Muscle of leg (tissue), 3 donors: ENCODE measurements at regions not wholly inside any gene's neighbourhood (a gene's known extent, or its start where the extent isn't known, plus 50 kb on each side); places are given as distances from the start of the nearest gene placed in this dataset.
"Not testable (repeated sequence)": the region's sequence is repeated elsewhere in the genome, so short reads cannot be mapped to it uniquely, and the experiment has no call there.

Experiments
- DNase-seq: peaks from one replicate; pipeline ENCODE4 v3.0.0; 2013
- H3K27ac ChIP-seq: one replicate; pipeline ENCODE4 v1.5.1; 2013; ENCODE audit warnings: mild to moderate bottlenecking, low read length, control low read depth
- H3K27me3 ChIP-seq: one replicate; pipeline ENCODE4 v1.6.1; 2013; ENCODE audit warnings: low read length; ENCODE audit not compliant: control insufficient read depth, insufficient read depth
- H3K36me3 ChIP-seq: one replicate; pipeline ENCODE4 v1.6.1; 2013; ENCODE audit warnings: low read length; ENCODE audit not compliant: control insufficient read depth, insufficient read depth
- H3K4me1 ChIP-seq: one replicate; pipeline ENCODE4 v1.6.1; 2013; ENCODE audit warnings: low read length; ENCODE audit not compliant: control insufficient read depth, insufficient read depth
- H3K4me3 ChIP-seq: one replicate; pipeline ENCODE4 v1.5.1; 2013; ENCODE audit warnings: low read length, control low read depth
- H3K9me3 ChIP-seq: replicated peaks from 2 replicates; pipeline ENCODE4 v1.6.1; 2013; ENCODE audit warnings: low read depth, low read length; ENCODE audit not compliant: control insufficient read depth
- WGBS: methylation state at CpG from one replicate; pipeline ENCODE4 v1.1.5; 2013; ENCODE audit warnings: missing lambda C conversion rate; ENCODE audit not compliant: insufficient coverage; 5-methylcytosine and 5-hydroxymethylcytosine counted together

DNA sequence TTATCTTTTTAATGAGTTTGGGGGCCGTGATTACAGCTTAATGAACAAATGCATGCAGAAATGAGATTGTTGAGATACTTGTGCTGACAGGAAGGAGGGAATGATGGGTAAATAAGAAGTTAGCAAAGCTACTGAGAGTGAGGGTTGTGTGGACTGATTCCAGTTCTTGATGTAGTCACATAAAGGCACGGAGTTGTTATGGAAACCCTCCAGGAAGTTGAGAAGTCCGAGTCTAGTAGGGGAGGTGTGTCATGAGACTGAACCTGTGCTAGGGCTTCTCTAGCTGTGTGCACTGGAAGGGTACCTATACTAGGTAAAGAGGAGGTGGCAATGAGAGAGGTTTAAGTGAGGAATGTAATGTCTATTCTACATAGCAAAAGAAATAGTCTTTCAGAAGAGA, 475.7 kb downstream of the USP25 start:
- H3K36me3 ChIP-seq: no peaks in the 10 kb centered on the region
- DNase-seq: no peak
- no peak overlapping the region for H3K27ac ChIP-seq
- WGBS: 85% methylated on average over 3 of the region's 3 CpGs
- no peaks in the 10 kb centered on the region for H3K27me3 ChIP-seq
- no peaks in the 10 kb centered on the region for H3K4me1 ChIP-seq
- no peaks in the 10 kb centered on the region for H3K9me3 ChIP-seq
- H3K4me3 ChIP-seq: no peak overlapping the region

DNA sequence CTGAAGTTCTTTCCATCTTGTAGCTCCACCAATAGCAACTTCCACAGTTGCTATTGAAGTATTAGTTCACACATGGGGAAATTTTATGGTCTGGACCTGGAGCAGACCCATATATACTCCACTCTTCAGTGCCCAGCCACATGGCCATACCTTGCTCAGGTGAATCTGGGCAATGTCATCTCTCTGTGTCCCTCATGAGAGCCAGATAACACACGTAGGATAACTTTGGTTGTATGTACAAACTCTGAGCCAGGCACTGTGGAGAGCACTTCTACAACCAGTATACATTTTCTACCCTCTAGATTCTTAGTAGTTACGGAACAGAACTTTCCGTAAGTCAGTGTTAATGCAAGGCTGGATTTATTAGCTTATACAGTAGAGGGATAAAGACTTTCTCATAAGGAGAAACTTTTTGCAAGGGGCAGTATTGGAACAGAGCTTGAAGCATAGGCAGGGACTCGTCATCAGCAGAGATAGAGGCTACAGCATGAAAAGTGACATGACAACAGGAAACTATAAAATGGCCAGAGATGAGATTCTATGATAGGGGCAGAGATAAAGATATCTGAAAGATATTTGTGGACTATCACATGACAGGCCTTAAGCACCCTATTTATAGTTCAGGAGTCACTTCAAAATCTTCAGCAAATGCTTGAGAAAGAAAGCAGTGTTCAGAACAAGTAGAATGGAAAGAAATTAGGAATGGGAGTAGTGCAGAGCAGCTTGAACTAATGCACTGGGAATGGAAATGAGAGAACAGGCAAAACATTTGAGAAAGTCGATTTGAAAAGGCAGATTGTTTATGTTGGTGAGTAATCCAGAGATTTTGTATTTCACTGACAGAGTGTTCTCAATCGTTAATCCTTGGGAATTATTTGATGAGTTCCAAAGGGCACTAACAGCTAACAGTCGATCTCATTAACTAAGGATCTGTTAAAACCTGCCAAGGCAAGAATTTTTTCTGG, 481.8 kb downstream of the USP25 start:
- peaks cover 2% of the 10 kb centered on the region for H3K4me1 ChIP-seq
- peak; percentile 49 for DNase-seq

DNA sequence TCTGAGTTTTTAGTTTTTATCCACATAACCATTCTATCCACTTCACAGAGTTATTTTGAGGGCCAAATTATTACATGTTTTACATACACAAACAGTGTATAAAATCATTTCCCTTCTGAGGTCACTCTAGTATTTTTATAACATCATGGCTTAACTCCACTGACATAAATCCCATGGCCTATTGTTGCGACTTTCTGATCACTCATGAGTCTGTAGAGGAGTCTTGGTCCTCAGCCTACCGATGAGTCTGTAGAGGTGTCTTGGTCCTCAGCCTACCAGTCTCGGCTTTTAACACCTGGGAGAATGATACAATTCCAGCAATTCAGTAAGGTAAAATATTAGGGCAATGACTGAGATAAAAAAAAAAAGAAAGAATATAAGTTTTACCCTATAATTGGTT, 483.7 kb downstream of the USP25 start:
- no peak overlapping the region for H3K27ac ChIP-seq
- peaks cover 2% of the 10 kb centered on the region for H3K4me1 ChIP-seq
- no peaks in the 10 kb centered on the region for H3K36me3 ChIP-seq
- no peaks in the 10 kb centered on the region for H3K27me3 ChIP-seq
- no CpG with 5 or more reads among the region's 3 CpGs for WGBS
- DNase-seq: no peak
- no peaks in the 10 kb centered on the region for H3K9me3 ChIP-seq
- H3K4me3 ChIP-seq: no peak overlapping the region

More for the DNA sequence above, 481.8 kb downstream of the USP25 start:
- peak overlapping the region; percentile 6 for H3K4me3 ChIP-seq
- whole genome bisulfite sequencing: 55% methylated on average over 4 of the region's 7 CpGs
- H3K27ac ChIP-seq: peak overlapping the region; percentile 74
- H3K9me3 ChIP-seq: no peaks in the 10 kb centered on the region
- no peaks in the 10 kb centered on the region for H3K36me3 ChIP-seq
- no peaks in the 10 kb centered on the region for H3K27me3 ChIP-seq

DNA sequence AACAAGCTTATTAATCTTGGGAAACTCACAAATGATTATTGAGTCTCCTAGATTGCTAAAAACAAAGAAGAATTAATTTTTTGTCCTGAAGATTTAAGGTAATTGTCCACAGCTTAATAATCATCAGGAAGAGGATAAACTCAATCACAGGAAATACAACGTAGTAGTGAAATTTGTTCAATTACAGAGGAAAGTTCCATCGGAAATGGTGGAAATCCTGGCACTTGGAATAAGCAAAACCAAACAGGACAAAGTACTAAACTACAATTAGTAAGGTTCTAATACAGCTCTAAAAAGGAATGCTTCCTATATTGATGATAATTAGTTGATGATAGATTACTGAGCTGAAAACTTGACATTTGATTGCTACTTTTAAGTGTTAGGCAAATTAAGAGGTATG, 485.4 kb downstream of the USP25 start:
- Histone ChIP-seq H3K36me3 (peaks cover 3% of the 10 kb centered on the region), H3K27ac (no peak overlapping the region), H3K27me3 (no peaks in the 10 kb centered on the region), H3K4me3 (no peak overlapping the region), H3K9me3 (no peaks in the 10 kb centered on the region), H3K4me1 (peaks cover 2% of the 10 kb centered on the region)
- DNase-seq: no peak
- WGBS: no CpG with 5 or more reads among the region's 2 CpGs

DNA sequence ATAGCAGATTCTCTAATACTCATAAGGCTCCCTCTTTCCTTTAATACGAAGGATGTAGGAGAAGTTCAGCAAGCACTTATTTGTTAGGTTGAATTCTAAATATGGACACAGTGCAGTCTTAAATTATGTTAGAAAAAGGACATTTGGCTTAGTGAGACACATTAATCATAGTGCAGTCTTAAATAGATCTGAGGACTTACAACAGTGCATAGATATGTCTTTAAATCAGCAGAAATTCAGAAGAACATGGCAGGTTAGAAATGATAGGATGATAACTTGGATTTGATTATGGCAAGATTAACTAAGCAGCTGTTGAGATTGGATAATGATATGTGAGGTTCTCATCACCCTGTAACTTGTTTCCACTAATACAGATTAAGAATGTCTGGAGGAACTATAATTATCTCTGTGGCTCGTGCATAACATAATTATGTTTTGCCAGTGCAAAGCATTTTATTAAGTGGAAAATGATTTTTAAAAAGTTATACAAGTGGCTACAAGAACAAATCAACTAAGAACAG, 485.9 kb downstream of the USP25 start:
- WGBS: no CpG with 5 or more reads among the region's 2 CpGs
- no peaks in the 10 kb centered on the region for H3K27me3 ChIP-seq
- no peak overlapping the region for H3K4me3 ChIP-seq
- DNase-seq: no peak
- peaks cover 2% of the 10 kb centered on the region for H3K4me1 ChIP-seq
- H3K27ac ChIP-seq: no peak overlapping the region
- H3K9me3 ChIP-seq: no peaks in the 10 kb centered on the region
- H3K36me3 ChIP-seq: peaks cover 6% of the 10 kb centered on the region

DNA sequence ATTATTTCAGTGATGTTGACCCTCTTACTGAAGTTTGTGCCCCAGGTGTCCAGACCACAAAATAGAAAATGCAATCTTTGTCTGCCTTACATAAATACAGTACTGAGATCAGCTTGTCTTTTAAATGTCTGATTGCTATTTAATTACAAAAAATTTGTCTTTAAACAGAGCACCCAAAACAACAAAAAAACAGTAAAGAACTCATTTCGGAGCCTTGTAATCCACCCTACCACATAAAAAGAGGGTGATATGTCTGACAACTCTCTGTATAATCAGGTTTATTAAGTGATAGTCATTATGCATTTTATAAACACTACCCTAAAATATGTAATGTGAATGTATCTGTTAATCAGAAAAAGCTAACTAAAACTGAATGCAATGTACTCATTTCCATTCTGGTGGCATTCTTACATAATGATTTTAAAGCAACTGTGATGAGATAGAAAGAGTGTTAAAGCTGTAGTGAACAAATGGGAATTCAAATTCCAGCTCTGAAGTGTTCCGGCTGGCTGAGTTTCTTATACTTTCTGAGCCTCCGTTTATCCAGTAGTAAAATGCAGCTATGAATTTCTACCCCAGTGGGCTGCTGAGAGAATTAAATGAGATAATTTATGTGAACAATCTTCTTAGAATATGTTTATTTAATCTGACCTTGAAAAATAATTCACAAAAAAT, 486.6 kb downstream of the USP25 start:
- H3K4me3 ChIP-seq: no peak overlapping the region
- no peak overlapping the region for H3K27ac ChIP-seq
- peaks cover 6% of the 10 kb centered on the region for H3K36me3 ChIP-seq
- H3K4me1 ChIP-seq: no peaks in the 10 kb centered on the region
- no peak for DNase-seq
- H3K9me3 ChIP-seq: no peaks in the 10 kb centered on the region
- H3K27me3 ChIP-seq: no peaks in the 10 kb centered on the region
- 38% methylated on average over 1 of the region's 3 CpGs for WGBS

DNA sequence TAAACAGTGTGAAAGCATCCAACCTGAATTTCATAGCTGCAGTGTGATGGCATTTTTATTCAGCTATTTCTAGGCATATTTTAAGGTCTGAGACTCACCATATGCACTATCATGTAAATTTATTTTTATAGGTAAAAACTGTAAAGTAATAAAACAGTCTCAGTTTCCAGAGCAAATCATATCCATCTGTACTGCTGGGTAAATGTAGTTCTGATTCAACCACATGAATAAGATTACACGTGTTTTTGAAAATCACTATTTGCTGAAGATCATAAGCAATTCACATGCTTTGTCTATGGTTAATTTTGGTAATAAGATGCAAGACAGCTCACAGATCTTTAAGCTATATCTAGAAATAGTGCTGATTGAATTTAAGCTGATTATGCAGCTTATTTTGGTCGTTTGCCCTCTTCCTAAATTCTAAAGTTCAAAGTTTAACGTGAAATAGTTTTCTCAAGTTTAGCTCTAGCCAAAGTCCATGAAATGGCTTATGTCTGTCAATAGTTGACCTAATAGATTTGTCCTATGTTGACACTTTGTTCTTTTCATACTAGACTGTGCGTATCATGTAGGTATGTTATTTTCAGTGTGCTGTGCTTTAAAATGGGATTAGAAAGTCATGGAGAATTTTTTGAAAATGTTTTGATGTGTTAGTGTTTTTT, 489.0 kb downstream of the USP25 start:
- no peak overlapping the region for H3K4me3 ChIP-seq
- no peaks in the 10 kb centered on the region for H3K4me1 ChIP-seq
- peaks cover 6% of the 10 kb centered on the region for H3K36me3 ChIP-seq
- no peaks in the 10 kb centered on the region for H3K27me3 ChIP-seq
- H3K9me3 ChIP-seq: no peaks in the 10 kb centered on the region
- WGBS: no CpG with 5 or more reads among the region's 4 CpGs
- H3K27ac ChIP-seq: no peak overlapping the region
- DNase-seq: no peak

DNA sequence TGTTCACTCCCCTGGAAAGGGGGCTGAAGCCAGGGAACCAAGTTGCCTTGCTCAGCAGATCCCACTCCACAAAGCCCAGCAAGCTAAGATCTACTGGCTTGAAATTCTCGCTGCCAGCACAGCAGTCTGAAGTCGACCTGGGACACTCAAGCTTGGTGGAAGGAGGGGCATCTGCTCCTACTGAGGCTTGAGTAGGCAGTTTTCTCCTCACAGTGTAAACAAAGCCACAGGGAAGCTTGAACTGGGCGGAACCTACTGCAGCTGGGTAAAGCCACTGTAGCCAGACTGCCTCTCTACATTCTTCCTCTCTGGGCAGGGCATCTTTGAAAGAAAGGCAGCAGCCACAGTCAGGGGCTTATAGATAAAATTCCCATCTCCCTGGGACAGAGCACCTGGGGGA, 495.0 kb downstream of the USP25 start:
- not testable (repeated sequence) for H3K27me3 ChIP-seq, DNase-seq, H3K27ac ChIP-seq, H3K36me3 ChIP-seq, H3K4me3 ChIP-seq, H3K4me1 ChIP-seq
- WGBS: 80% methylated on average over 1 of the region's 3 CpGs
- peaks cover 23% of the 10 kb centered on the region for H3K9me3 ChIP-seq

DNA sequence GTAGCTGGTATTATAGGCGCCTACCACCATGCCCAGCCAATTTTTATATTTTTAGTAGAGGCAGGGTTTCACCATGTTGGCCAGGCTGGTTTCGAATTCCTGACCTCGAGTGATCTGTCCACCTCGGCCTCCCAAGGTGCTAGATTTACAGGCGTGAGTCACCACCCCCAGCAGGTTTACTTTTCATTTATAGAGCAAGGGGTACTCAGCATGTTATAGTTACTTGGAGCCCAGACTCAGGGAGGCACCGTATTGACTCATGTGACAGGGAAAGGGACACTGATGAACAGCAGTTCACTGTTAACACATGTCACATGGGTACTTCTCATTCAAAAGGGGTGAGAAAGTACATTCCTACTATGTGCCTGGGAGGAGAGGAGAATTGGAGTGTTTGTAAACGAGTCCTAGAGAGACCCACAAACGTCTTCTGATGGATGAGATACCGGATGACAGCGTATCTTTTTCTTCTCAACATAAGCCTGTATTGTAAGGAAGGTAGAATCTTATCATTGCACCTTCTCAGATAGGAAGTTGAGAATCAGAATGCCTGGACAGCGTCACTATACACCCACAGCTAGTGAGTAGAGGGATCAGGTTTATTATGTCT, 510.0 kb downstream of the USP25 start:
- WGBS: no CpG with 5 or more reads among the region's 11 CpGs

More for the DNA sequence above, 510.0 kb downstream of the USP25 start:
- H3K36me3 ChIP-seq: no peaks in the 10 kb centered on the region
- no peaks in the 10 kb centered on the region for H3K27me3 ChIP-seq
- H3K9me3 ChIP-seq: no peaks in the 10 kb centered on the region
- no peak for DNase-seq
- H3K4me1 ChIP-seq: no peaks in the 10 kb centered on the region
- H3K27ac ChIP-seq: no peak overlapping the region
- no peak overlapping the region for H3K4me3 ChIP-seq
